GM06990 (cell line): ENCODE measurements at regions not wholly inside any gene's neighbourhood (a gene's known extent, or its start where the extent isn't known, plus 50 kb on each side); places are given as distances from the start of the nearest gene placed in this dataset.

Source experiments
- DNase-seq: peaks from one replicate; pipeline ENCODE4 v3.0.0-alpha.2; 2011; ENCODE audit not compliant: insufficient read length; ENCODE audit errors: extremely low read depth
- H3K27me3 ChIP-seq: replicated peaks from 2 replicates; pipeline ENCODE4 v1.6.0; 2011; ENCODE audit warnings: low read length; ENCODE audit not compliant: control insufficient read depth, insufficient read depth
- H3K36me3 ChIP-seq: 2 replicates; pipeline ENCODE4 v1.5.1; 2011; ENCODE audit warnings: low read length; ENCODE audit not compliant: control insufficient read depth, insufficient read depth
- H3K4me3 ChIP-seq: replicated peaks from 2 replicates; pipeline ENCODE4 v1.5.1; 2011; ENCODE audit warnings: low read depth, mild to moderate bottlenecking, control low read depth, low read length
- CTCF ChIP-seq: IDR thresholded peaks from 2 replicates; pipeline ENCODE4 v1.5.1; 2011; ENCODE audit warnings: low read length, control low read depth, mild to moderate bottlenecking, inconsistent platforms; ENCODE audit not compliant: insufficient read depth, poor library complexity, severe bottlenecking

DNA sequence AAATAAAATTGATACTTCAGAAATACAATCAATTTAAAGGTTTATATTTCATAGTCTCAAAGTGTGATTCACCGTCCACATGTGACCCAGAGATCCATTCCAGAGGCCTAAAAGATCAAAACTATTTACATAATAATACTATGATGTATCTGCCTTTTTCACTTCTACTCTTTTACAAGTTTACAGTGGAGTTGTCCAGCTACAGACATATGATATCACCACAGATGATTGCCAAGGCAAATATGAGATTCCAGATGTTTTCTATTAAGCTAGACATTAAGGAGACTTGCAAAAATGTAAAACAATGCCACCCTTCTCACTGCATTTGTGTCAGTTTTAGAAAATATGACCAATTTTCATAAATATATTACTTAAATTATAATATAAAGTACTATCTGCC lies 443.7 kb downstream of the GJA1 start:
- Histone ChIP-seq H3K27me3 (no peaks in the 10 kb centered on the region), H3K36me3 (no peaks in the 10 kb centered on the region), H3K4me3 (no peak overlapping the region)
- no peak for DNase-seq
- TF ChIP-seq CTCF = no peak

- DNase-seq = no peak
- no peak overlapping the region for H3K4me3 ChIP-seq
- H3K27me3 ChIP-seq = no peaks in the 10 kb centered on the region
- no peak for TF ChIP-seq CTCF
- H3K36me3 ChIP-seq = no peaks in the 10 kb centered on the region
These were observed 445.4 kb downstream of the GJA1 start for GRCh38 chr6:121880831-121881230.

- no peak overlapping the region for H3K4me3 ChIP-seq
- no peak for TF ChIP-seq CTCF
- DNase-seq = no peak
- no peaks in the 10 kb centered on the region for H3K36me3 ChIP-seq
- H3K27me3 ChIP-seq = no peaks in the 10 kb centered on the region
These were observed 446.7 kb downstream of the GJA1 start for GRCh38 chr6:121881974-121882667.

DNA sequence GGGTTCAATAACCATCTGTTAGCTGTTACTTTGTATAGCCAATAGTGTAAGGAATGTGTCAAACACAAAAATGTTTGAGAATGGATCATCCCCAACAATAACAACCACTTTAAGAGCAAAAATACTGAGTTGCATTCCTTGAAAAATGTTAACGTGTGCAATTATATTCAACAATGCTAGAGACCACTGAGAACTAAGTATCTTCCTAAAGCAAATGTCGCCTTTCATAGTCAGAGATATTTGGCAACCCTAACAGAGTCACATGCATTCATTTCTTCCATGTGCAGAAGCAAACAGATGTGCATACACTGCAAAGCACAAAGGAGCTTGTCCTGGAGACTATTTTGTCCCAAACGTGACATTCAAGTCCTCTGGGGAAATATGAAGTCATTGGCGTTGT lies 448.6 kb downstream of the GJA1 start:
- Histone ChIP-seq H3K36me3 (no peaks in the 10 kb centered on the region), H3K27me3 (no peaks in the 10 kb centered on the region), H3K4me3 (no peak overlapping the region)
- DNase-seq = no peak
- TF ChIP-seq CTCF = no peak

- Histone ChIP-seq H3K27me3 (no peaks in the 10 kb centered on the region), H3K36me3 (no peaks in the 10 kb centered on the region), H3K4me3 (no peak overlapping the region)
- no peak for TF ChIP-seq CTCF
- no peak for DNase-seq
These were observed 449.2 kb downstream of the GJA1 start for GRCh38 chr6:121884620-121885019.
